ENCODE measurements at regions not wholly inside any gene's neighbourhood (a gene's known extent, or its start where the extent isn't known, plus 50 kb on each side); places are given as distances from the start of the nearest gene placed in this dataset.

DNA sequence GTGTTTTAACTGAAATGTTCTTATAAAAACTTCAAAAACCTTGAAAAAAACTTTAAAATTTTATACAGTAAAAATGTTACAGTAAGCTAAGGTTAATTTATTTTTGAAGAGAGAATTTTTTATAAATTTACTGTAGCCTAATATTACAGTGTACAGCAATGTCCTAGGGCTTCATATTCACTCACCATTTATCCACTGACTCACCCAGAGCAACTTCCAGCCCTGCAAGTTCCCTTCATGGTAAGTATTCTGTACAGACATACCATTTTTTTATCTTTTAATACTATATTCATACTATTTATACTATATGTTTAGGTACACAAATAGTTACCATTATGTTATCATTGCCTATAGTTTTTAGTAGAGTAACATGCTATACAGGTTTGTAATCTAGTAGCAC is 396.7 kb upstream of the MMADHC start:
- TF ChIP-seq, protein P1, sequence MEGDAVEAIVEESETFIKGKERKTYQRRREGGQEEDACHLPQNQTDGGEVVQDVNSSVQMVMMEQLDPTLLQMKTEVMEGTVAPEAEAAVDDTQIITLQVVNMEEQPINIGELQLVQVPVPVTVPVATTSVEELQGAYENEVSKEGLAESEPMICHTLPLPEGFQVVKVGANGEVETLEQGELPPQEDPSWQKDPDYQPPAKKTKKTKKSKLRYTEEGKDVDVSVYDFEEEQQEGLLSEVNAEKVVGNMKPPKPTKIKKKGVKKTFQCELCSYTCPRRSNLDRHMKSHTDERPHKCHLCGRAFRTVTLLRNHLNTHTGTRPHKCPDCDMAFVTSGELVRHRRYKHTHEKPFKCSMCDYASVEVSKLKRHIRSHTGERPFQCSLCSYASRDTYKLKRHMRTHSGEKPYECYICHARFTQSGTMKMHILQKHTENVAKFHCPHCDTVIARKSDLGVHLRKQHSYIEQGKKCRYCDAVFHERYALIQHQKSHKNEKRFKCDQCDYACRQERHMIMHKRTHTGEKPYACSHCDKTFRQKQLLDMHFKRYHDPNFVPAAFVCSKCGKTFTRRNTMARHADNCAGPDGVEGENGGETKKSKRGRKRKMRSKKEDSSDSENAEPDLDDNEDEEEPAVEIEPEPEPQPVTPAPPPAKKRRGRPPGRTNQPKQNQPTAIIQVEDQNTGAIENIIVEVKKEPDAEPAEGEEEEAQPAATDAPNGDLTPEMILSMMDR (conservative IDR thresholded peaks at IDR 0.05): no peak
- TF ChIP-seq ZFX (IDR thresholded peaks at IDR 0.05): no peak
- no peak overlapping the region for H3K27ac ChIP-seq

DNA sequence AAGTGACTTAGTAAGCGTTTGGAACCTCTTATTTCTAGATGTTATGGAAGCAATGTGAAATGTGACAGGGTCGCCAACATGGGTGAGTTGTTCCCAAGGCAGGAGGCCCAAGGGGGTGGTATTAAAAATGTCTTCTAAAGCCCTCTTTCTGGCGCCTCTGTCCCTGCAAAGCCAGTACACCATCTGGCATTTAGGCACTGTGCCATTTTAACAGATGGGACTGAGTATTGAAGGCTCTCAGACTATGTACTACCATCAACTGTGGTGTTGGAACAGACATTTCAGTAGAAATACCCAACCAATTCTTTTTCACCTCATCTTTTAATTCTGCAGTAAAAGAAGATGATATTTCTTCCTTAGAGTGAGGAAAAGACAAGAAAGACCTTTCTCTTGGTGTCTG is 384.5 kb upstream of the MMADHC start:
- H3K27ac ChIP-seq: no peak overlapping the region
- TF ChIP-seq, protein P1 (conservative IDR thresholded peaks at IDR 0.05): no peak
- no peak for TF ChIP-seq ZFX (IDR thresholded peaks at IDR 0.05)

DNA sequence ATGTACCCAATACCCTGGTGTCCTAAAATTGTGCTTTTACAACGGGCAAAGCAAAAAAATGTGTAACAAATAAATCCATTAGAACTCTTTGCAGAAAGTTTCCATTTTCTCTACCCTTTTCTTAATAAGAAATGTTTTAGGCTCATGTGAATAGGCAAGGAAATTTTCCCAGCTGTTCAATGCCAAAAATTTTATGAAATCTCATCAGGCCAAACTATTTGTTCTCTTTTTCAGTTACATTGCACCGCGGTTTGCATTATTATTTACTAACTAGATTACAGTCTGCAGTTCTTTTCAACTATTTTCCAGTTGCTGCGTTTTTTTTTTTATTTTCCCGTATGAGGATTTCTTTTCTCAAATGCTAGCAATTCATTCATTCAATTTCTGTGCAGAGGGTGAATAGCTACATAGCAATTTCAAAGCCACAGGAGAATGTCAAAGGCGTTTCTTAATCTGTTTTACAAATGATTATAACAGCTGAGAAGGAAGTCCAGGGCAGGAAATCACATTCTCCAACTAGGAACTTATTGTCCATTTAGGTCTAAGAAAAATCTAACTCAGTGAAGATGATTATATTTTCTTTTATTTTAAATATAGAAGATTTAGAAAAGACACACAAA is 367.5 kb upstream of the MMADHC start:
- no peak overlapping the region for H3K27ac ChIP-seq
- TF ChIP-seq, protein P1 (conservative IDR thresholded peaks at IDR 0.05): no peak

DNA sequence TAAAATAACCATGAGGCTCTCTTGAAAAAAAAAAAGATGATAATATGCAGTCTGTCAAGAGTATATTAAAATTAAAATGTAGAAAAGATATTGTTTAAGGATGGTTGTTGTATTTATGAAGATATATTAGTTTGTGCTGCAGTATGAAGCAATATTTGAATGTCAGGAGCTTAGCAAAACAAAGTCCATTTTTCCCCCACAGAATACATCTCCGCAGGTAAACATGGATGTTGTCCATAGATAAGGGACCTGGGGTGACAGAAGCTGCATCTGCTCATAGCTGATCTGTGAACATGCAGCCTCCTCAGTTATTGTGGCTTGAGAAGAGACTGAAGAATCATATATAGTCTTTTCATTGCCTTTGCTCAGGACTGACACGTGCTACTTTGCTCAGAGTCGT is 366.1 kb upstream of the MMADHC start:
- no peak for TF ChIP-seq ZFX (IDR thresholded peaks at IDR 0.05)
- TF ChIP-seq, protein P1 (conservative IDR thresholded peaks at IDR 0.05): no peak
- H3K27ac ChIP-seq: no peak overlapping the region

DNA sequence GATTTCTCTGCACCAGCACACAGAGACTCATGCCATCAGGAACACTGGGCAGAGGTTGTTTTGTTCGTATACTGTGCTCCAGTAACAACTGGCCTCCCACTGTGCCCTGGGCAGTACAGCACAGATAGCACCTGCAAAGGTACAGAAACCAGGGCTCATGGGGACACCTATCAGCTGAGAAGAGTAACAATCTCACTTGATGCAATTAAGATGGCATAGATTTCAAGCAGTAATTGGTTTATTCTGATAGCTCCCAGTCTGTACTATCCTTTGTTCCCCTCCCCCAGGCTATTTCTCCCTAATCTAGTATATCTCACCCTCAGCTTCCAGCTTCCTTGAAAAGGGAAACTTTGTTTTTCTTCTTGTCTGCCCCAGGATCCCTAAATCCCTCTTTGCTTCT is 343.9 kb upstream of the MMADHC start:
- no peak overlapping the region for H3K27ac ChIP-seq
- TF ChIP-seq, protein P1 (conservative IDR thresholded peaks at IDR 0.05): no peak
- TF ChIP-seq ZFX (IDR thresholded peaks at IDR 0.05): no peak

DNA sequence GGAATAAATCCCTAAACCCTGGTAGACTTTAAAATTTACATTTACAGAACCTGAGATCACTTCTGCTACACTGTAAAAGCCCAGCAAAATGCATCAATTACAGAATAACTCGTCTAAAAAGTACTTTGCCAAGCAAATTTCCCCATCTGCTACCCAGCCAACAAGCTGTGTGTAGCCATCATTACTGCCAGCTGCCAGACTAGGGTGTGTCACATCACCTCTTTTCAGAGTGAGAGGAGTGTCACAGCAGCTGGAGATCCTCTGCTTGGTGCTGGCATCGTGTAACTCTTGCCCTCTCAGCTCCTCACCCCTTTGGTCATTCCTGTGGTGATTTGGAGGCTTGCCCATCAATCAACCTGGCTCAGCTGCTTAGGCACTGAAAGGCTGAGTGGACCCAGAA is 340.4 kb upstream of the MMADHC start:
- no peak for TF ChIP-seq ZFX (IDR thresholded peaks at IDR 0.05)
- TF ChIP-seq, protein P1 (conservative IDR thresholded peaks at IDR 0.05): no peak

DNA sequence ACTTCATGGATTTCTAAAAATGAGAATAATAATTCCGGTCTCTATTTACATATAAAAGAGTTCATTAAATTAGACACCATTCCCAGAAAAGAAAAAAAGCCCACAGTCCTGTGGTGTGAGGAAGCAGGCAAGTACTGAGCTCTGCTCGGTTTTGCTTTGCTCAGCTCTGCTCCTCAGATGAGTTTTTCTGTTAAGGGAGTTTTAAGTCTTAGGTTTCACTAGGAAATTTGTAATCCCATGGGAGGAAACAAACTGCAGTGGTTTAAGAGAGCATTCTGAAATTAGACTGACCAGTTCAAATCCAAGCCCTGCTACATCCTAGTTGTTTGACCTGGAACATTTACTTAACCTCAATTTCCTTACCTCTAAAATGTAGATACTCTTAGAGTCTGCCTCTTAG is 338.6 kb upstream of the MMADHC start:
- no peak overlapping the region for H3K27ac ChIP-seq
- TF ChIP-seq, protein P1 (conservative IDR thresholded peaks at IDR 0.05): no peak
- TF ChIP-seq ZFX (IDR thresholded peaks at IDR 0.05): no peak

More for the DNA sequence above, 340.4 kb upstream of the MMADHC start:
- H3K27ac ChIP-seq: no peak overlapping the region

Data from C4-2B (cell line).